ENCODE measurements at regions not wholly inside any gene's neighbourhood (a gene's known extent, or its start where the extent isn't known, plus 50 kb on each side); places are given as distances from the start of the nearest gene placed in this dataset.

- intact Hi-C loops (cut with micrococcal nuclease): no loop called here
- no peaks in the 10 kb centered on the region for H3F3A ChIP-seq (ENCODE audit: low read length, unreplicated experiment)
- TF ChIP-seq EZH2 (IDR thresholded peaks at IDR 0.05; ENCODE audit: low read length, unreplicated experiment) (no peak), CTCF (conservative IDR thresholded peaks at IDR 0.05; ENCODE audit: low read depth, low read length) (no peak), EZH2phosphoT487 (IDR thresholded peaks at IDR 0.05; ENCODE audit: borderline replicate concordance, low read length) (no peak)
- no peaks in the 10 kb centered on the region for H3K9me3 ChIP-seq (ENCODE audit: low read length)
- H4K20me1 ChIP-seq (ENCODE audit: low read length): no peaks in the 10 kb centered on the region
- DNase-seq (no peak), ATAC-seq (no peak)
- BruUV-seq (replicated peaks): no TSS peak
- no peak overlapping the region for H3K4me3 ChIP-seq (ENCODE audit: low read length)
- no peaks in the 10 kb centered on the region for H3K36me3 ChIP-seq (ENCODE audit: low read depth, low read length)
- H3K79me2 ChIP-seq (ENCODE audit: low read length): no peaks in the 10 kb centered on the region
- no peak overlapping the region for H2AFZ ChIP-seq (ENCODE audit: low read length)
- no peak overlapping the region for H3K27ac ChIP-seq (ENCODE audit: low read length)
- H3K27me3 ChIP-seq (ENCODE audit: low read length): no peaks in the 10 kb centered on the region
- no peak overlapping the region for H3K4me2 ChIP-seq (ENCODE audit: low read length)
- H3K4me1 ChIP-seq (ENCODE audit: insufficient read depth, low read length): no peaks in the 10 kb centered on the region; the same call in 1 of the 2 replicates
- H3K9me2 ChIP-seq (replicated peaks; ENCODE audit: low read length): no peaks in the 10 kb centered on the region
- ChIA-PET CTCF (no interaction called here), POLR2A (ENCODE audit: unreplicated experiment) (no interaction called here)
- no peak overlapping the region for H3K9ac ChIP-seq (ENCODE audit: low read length)
These were observed 83.0 kb upstream of the ELOVL5 start for GRCh38 chr6:53431704-53432103.

- ChIA-PET POLR2A (ENCODE audit: unreplicated experiment) (no interaction called here), CTCF (no interaction called here)
- Histone ChIP-seq H3K9me2 (replicated peaks; ENCODE audit: low read length) (no peaks in the 10 kb centered on the region), H3F3A (ENCODE audit: low read length, unreplicated experiment) (no peaks in the 10 kb centered on the region), H3K9ac (ENCODE audit: low read length) (no peak overlapping the region), H3K9me3 (ENCODE audit: low read length) (no peaks in the 10 kb centered on the region), H3K4me2 (ENCODE audit: low read length) (no peak overlapping the region), H3K79me2 (ENCODE audit: low read length) (no peaks in the 10 kb centered on the region), H3K4me1 (ENCODE audit: insufficient read depth, low read length) (no peaks in the 10 kb centered on the region; the same call in 1 of the 2 replicates), H2AFZ (ENCODE audit: low read length) (no peak overlapping the region), H3K4me3 (ENCODE audit: low read length) (no peak overlapping the region), H3K36me3 (ENCODE audit: low read depth, low read length) (no peaks in the 10 kb centered on the region), H3K27ac (ENCODE audit: low read length) (no peak overlapping the region), H3K27me3 (ENCODE audit: low read length) (no peaks in the 10 kb centered on the region), H4K20me1 (ENCODE audit: low read length) (no peaks in the 10 kb centered on the region)
- TF ChIP-seq EZH2phosphoT487 (IDR thresholded peaks at IDR 0.05; ENCODE audit: borderline replicate concordance, low read length) (no peak), CTCF (conservative IDR thresholded peaks at IDR 0.05; ENCODE audit: low read depth, low read length) (no peak), EZH2 (IDR thresholded peaks at IDR 0.05; ENCODE audit: low read length, unreplicated experiment) (no peak)
- BruUV-seq (replicated peaks): no TSS peak
- DNase-seq (no peak), ATAC-seq (no peak)
- intact Hi-C loops (cut with micrococcal nuclease): no loop called here
These were observed 80.7 kb upstream of the ELOVL5 start for GRCh38 chr6:53429401-53429800.

GRCh38 chr6:53428886-53429285 lies 80.1 kb upstream of the ELOVL5 start:
- Histone ChIP-seq H3K4me1 (ENCODE audit: insufficient read depth, low read length) (no peaks in the 10 kb centered on the region; the same call in 1 of the 2 replicates), H3K27me3 (ENCODE audit: low read length) (no peaks in the 10 kb centered on the region), H4K20me1 (ENCODE audit: low read length) (no peaks in the 10 kb centered on the region), H3K27ac (ENCODE audit: low read length) (no peak overlapping the region), H3K4me3 (ENCODE audit: low read length) (no peak overlapping the region), H3K9me3 (ENCODE audit: low read length) (no peaks in the 10 kb centered on the region), H3K36me3 (ENCODE audit: low read depth, low read length) (no peaks in the 10 kb centered on the region), H3K79me2 (ENCODE audit: low read length) (no peaks in the 10 kb centered on the region), H3K9ac (ENCODE audit: low read length) (no peak overlapping the region), H2AFZ (ENCODE audit: low read length) (no peak overlapping the region), H3F3A (ENCODE audit: low read length, unreplicated experiment) (no peaks in the 10 kb centered on the region), H3K4me2 (ENCODE audit: low read length) (no peak overlapping the region), H3K9me2 (replicated peaks; ENCODE audit: low read length) (no peaks in the 10 kb centered on the region)
- intact Hi-C loops (cut with micrococcal nuclease): no loop called here
- TF ChIP-seq EZH2phosphoT487 (IDR thresholded peaks at IDR 0.05; ENCODE audit: borderline replicate concordance, low read length): no peak
- TF ChIP-seq CTCF (conservative IDR thresholded peaks at IDR 0.05; ENCODE audit: low read depth, low read length): no peak
- TF ChIP-seq EZH2 (IDR thresholded peaks at IDR 0.05; ENCODE audit: low read length, unreplicated experiment): no peak
- BruUV-seq (replicated peaks): no TSS peak
- DNase-seq (no peak), ATAC-seq (no peak)
- POLR2A ChIA-PET (ENCODE audit: unreplicated experiment): no interaction called here
- CTCF ChIA-PET: interaction anchor here (0.7 kb wide), 1 partner anchor 178 kb away, joined by 4 read pairs; no protein-coding TSS in a partner anchor

Data from PC-3 (cell line).